Neural cell (in vitro differentiated cells): ENCODE measurements at regions not wholly inside any gene's neighbourhood (a gene's known extent, or its start where the extent isn't known, plus 50 kb on each side); places are given as distances from the start of the nearest gene placed in this dataset.

ENCODE experiments used
- H2AFZ ChIP-seq: fragments of 200-600, 300-800 bp; sonication (generic), shearing (Covaris generic); 2 replicates; pipeline ENCODE4 v1.6.0; 2014; ENCODE audit warnings: low read depth, mild to moderate bottlenecking, antibody characterized with exemption, low read length, moderate library complexity
- H3F3A ChIP-seq: fragments of 200-600 bp; shearing (Covaris generic); 2 replicates; pipeline ENCODE4 v1.6.1; 2016; ENCODE audit warnings: mild to moderate bottlenecking, moderate library complexity, mixed read lengths, antibody characterized with exemption, low read length; ENCODE audit not compliant: insufficient read depth, poor library complexity, severe bottlenecking
- H3K27ac ChIP-seq: fragments of 200-600, 300-800 bp; sonication (generic), shearing (Covaris generic); 2 replicates; pipeline ENCODE4 v1.5.1; 2014; ENCODE audit warnings: mild to moderate bottlenecking, low read length, moderate library complexity
- H3K27me3 ChIP-seq: fragments of 300-800, 200-600 bp; sonication (generic), shearing (Covaris generic); 2 replicates; pipeline ENCODE4 v1.6.0; 2014; ENCODE audit warnings: mild to moderate bottlenecking, low read depth, low read length, moderate library complexity; ENCODE audit not compliant: insufficient read depth
- H3K36me3 ChIP-seq: fragments of 300-800, 200-600 bp; sonication (generic), shearing (Covaris generic); 2 replicates; pipeline ENCODE4 v1.5.1; 2014; ENCODE audit warnings: mild to moderate bottlenecking, antibody characterized with exemption, low read length, moderate library complexity; ENCODE audit not compliant: insufficient read depth
- H3K4me2 ChIP-seq: fragments of 300-800, 200-600 bp; sonication (generic), shearing (Covaris generic); 2 replicates; pipeline ENCODE4 v1.6.0; 2014; ENCODE audit warnings: mild to moderate bottlenecking, low read length
- H3K4me3 ChIP-seq: fragments of 300-800, 200-600 bp; sonication (generic), shearing (Covaris generic); 2 replicates; pipeline ENCODE4 v1.5.1; 2014; ENCODE audit warnings: mild to moderate bottlenecking, low read length, moderate library complexity
- H3K79me2 ChIP-seq: fragments of 200-600 bp; shearing (Covaris generic); replicated peaks from 2 replicates; pipeline ENCODE4 v1.6.0; 2014; ENCODE audit warnings: mild to moderate bottlenecking, low read length, moderate library complexity; ENCODE audit not compliant: insufficient read depth
- H3K9ac ChIP-seq: fragments of 300-800, 200-600 bp; sonication (generic), shearing (Covaris generic); 2 replicates; pipeline ENCODE4 v1.6.1; 2016; ENCODE audit warnings: mild to moderate bottlenecking, low read length, mixed read lengths
- H3K9me2 ChIP-seq: fragments of 200-600 bp; shearing (Covaris generic); 2 replicates; pipeline ENCODE4 v1.6.1; 2016; ENCODE audit warnings: mild to moderate bottlenecking, low read length, mixed read lengths; ENCODE audit not compliant: insufficient read depth
- H3K9me3 ChIP-seq: fragments of 200-600, 300-800 bp; sonication (generic), shearing (Covaris generic); 2 replicates; pipeline ENCODE4 v1.6.1; 2016; ENCODE audit warnings: mild to moderate bottlenecking, mixed run types, low read length, moderate library complexity, mixed read lengths
- H4K20me1 ChIP-seq: fragments of 200-600 bp; shearing (Covaris generic); 2 replicates; pipeline ENCODE4 v1.6.1; 2016; ENCODE audit warnings: mild to moderate bottlenecking, mixed run types; ENCODE audit not compliant: insufficient read depth
- CTCF ChIP-seq: fragments of 450-650 bp; IDR thresholded peaks from 2 replicates; pipeline ENCODE4 v1.5.1; 2014; ENCODE audit warnings: antibody characterized with exemption, mild to moderate bottlenecking, moderate library complexity; ENCODE audit not compliant: poor library complexity, severe bottlenecking
- EP300 ChIP-seq: fragments of 450-650 bp; conservative IDR thresholded peaks from 2 replicates; pipeline ENCODE4 v1.6.1; 2014; ENCODE audit warnings: antibody characterized with exemption, mild to moderate bottlenecking, moderate library complexity; ENCODE audit not compliant: poor library complexity, severe bottlenecking
- EZH2 ChIP-seq: fragments of 200-600, 300-800 bp; shearing (Covaris generic), sonication (generic); IDR thresholded peaks from 2 replicates; pipeline ENCODE4 v1.6.1; 2014; ENCODE audit warnings: antibody characterized with exemption, low read length, borderline replicate concordance, mild to moderate bottlenecking; ENCODE audit not compliant: insufficient read depth, poor library complexity, severe bottlenecking
- MXI1 ChIP-seq: fragments of 450-650 bp; conservative IDR thresholded peaks from 2 replicates; pipeline ENCODE4 v1.6.1; 2014; ENCODE audit warnings: antibody characterized with exemption, mild to moderate bottlenecking; ENCODE audit not compliant: poor library complexity, severe bottlenecking
- POLR2AphosphoS5 ChIP-seq: IDR thresholded peaks from 2 replicates; pipeline ENCODE4 v1.6.1; 2012
- RAD21 ChIP-seq: fragments of 450-650 bp; conservative IDR thresholded peaks from 2 replicates; pipeline ENCODE4 v1.6.1; 2014; ENCODE audit warnings: antibody characterized with exemption, mild to moderate bottlenecking, moderate library complexity
- REST ChIP-seq: IDR thresholded peaks from 2 replicates; pipeline ENCODE4 v1.6.1; 2012; ENCODE audit warnings: borderline replicate concordance
- SMC3 ChIP-seq: fragments of 450-650 bp; conservative IDR thresholded peaks from 2 replicates; pipeline ENCODE4 v1.6.1; 2014; ENCODE audit warnings: antibody characterized with exemption, mild to moderate bottlenecking, moderate library complexity; ENCODE audit not compliant: poor library complexity
- TAF1 ChIP-seq: IDR thresholded peaks from 2 replicates; pipeline ENCODE4 v1.6.1; 2012; ENCODE audit warnings: low read depth

DNA sequence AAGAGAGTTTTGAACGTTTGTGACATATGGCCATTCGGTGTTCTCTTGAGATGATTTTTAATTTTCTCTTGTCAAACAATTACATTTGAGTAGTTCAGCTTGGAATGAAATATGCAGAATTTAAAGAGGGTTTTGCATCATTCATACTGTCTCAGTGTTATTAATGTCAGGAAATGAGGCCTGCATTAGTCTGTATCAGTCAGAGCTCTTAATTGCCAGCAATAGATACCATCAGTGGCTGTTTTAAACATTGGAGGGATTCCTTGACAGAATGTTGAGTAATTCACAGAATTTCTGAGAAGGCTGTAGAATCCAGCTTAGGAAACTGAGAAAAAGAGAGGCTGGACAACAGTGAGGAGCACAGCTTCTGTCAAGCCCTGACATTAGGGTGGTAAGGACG is 722.0 kb downstream of the NR2F2 start:
- H3K27me3 ChIP-seq: no peaks in the 10 kb centered on the region
- H4K20me1 ChIP-seq: no peaks in the 10 kb centered on the region
- no peak overlapping the region for H3K4me3 ChIP-seq
- no peaks in the 10 kb centered on the region for H3F3A ChIP-seq
- no peak overlapping the region for H3K27ac ChIP-seq
- H3K36me3 ChIP-seq: no peaks in the 10 kb centered on the region
- no peak overlapping the region for H2AFZ ChIP-seq
- TF ChIP-seq RAD21 (no peak), REST (no peak), EZH2 (no peak), SMC3 (no peak), POLR2AphosphoS5 (no peak), CTCF (no peak), EP300 (no peak), MXI1 (no peak), TAF1 (no peak)
- H3K9me3 ChIP-seq: no peaks in the 10 kb centered on the region
- H3K9me2 ChIP-seq: no peaks in the 10 kb centered on the region
- H3K9ac ChIP-seq: no peak overlapping the region
- no peak overlapping the region for H3K4me2 ChIP-seq
- H3K79me2 ChIP-seq: no peaks in the 10 kb centered on the region

DNA sequence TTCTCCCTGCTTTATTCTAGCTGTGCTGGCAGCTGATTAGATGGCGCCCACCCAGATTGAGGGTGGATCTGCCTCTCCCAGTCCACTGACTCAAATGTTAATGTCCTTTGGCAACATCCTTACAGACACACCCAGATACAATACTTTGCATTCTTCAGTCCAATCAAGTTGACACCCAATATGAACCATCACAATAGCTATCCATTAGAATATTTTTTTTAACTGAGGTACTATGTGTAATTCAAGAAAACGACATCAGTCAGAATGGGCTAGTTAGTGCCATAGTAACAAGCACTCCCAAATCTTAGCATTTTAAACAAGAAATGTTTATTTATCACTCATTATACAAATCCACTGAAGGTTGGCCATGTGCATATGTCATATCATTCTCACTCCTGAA is 723.1 kb downstream of the NR2F2 start:
- Histone ChIP-seq H3K9me3 (no peaks in the 10 kb centered on the region), H3K9ac (no peak overlapping the region), H3K4me3 (no peak overlapping the region), H3F3A (no peaks in the 10 kb centered on the region), H3K4me2 (no peak overlapping the region), H3K27me3 (no peaks in the 10 kb centered on the region), H3K9me2 (no peaks in the 10 kb centered on the region), H3K27ac (no peak overlapping the region), H3K36me3 (no peaks in the 10 kb centered on the region), H2AFZ (no peak overlapping the region), H4K20me1 (no peaks in the 10 kb centered on the region), H3K79me2 (no peaks in the 10 kb centered on the region)
- TF ChIP-seq CTCF (no peak), REST (no peak), POLR2AphosphoS5 (no peak), EZH2 (no peak), SMC3 (no peak), MXI1 (no peak), TAF1 (no peak), RAD21 (no peak), EP300 (no peak)
